ENCODE measurements at regions not wholly inside any gene's neighbourhood (a gene's known extent, or its start where the extent isn't known, plus 50 kb on each side); places are given as distances from the start of the nearest gene placed in this dataset.

- Histone ChIP-seq H3K4me1 (no peaks in the 10 kb centered on the region), H3K27ac (no peak overlapping the region), H3K4me3 (no peak overlapping the region), H3K36me3 (no peaks in the 10 kb centered on the region), H3K27me3 (no peaks in the 10 kb centered on the region), H3K9me3 (peaks cover 0 to 20% (median 4%) of the 10 kb centered on the region in 12 donors)
- intact Hi-C loops (cut with DNase I), result no loop called here
- no peak for ATAC-seq
- TF ChIP-seq CTCF (IDR thresholded peaks at IDR 0.05), result no peak
- TF ChIP-seq POLR2A (IDR thresholded peaks at IDR 0.05), result no peak
- DNase-seq, result no peak
- WGBS, 4 donors, result 87 to 92% (median 88%) methylated on average over 5 of the region's 5 CpGs
These were observed 110.5 kb upstream of the TBL1XR1 start for GRCh38 chr3:177307826-177308225.

GRCh38 chr3:177308286-177308685 is 111.0 kb upstream of the TBL1XR1 start:
- no peaks in the 10 kb centered on the region for H3K36me3 ChIP-seq
- no peaks in the 10 kb centered on the region for H3K4me1 ChIP-seq
- ATAC-seq, result no peak
- 83 to 88% (median 88%) methylated on average over 5 of the region's 5 CpGs for WGBS, 4 donors
- no peak overlapping the region for H3K4me3 ChIP-seq
- no peak for DNase-seq
- peaks cover 0 to 20% (median 4%) of the 10 kb centered on the region in 12 donors for H3K9me3 ChIP-seq
- intact Hi-C loops (cut with DNase I), result no loop called here
- TF ChIP-seq POLR2A (IDR thresholded peaks at IDR 0.05), result no peak
- TF ChIP-seq CTCF (IDR thresholded peaks at IDR 0.05), result no peak
- no peaks in the 10 kb centered on the region for H3K27me3 ChIP-seq
- H3K27ac ChIP-seq, result no peak overlapping the region

GRCh38 chr3:177308911-177309310 is 111.6 kb upstream of the TBL1XR1 start:
- Histone ChIP-seq H3K36me3 (no peaks in the 10 kb centered on the region), H3K27me3 (no peaks in the 10 kb centered on the region), H3K4me3 (no peak overlapping the region), H3K27ac (no peak overlapping the region), H3K4me1 (no peaks in the 10 kb centered on the region), H3K9me3 (peaks cover 0 to 20% (median 4%) of the 10 kb centered on the region in 12 donors)
- no peak for TF ChIP-seq CTCF (IDR thresholded peaks at IDR 0.05)
- TF ChIP-seq POLR2A (IDR thresholded peaks at IDR 0.05), result no peak
- DNase-seq (no peak), ATAC-seq (no peak)
- intact Hi-C loops (cut with DNase I), result no loop called here
- 80 to 97% (median 89%) methylated on average over 3 of the region's 3 CpGs for WGBS, 4 donors

GRCh38 chr3:177312491-177312890 is 115.2 kb upstream of the TBL1XR1 start:
- ATAC-seq (no peak), DNase-seq (no peak)
- H3K4me3 ChIP-seq, result no peak overlapping the region
- 95 to 98% (median 96%) methylated on average over 5 of the region's 5 CpGs for WGBS, 4 donors
- TF ChIP-seq POLR2A (IDR thresholded peaks at IDR 0.05) (no peak), CTCF (IDR thresholded peaks at IDR 0.05) (no peak)
- intact Hi-C loops (cut with DNase I), result no loop called here
- no peaks in the 10 kb centered on the region for H3K36me3 ChIP-seq
- H3K27ac ChIP-seq, result no peak overlapping the region
- no peaks in the 10 kb centered on the region for H3K27me3 ChIP-seq
- no peaks in the 10 kb centered on the region for H3K4me1 ChIP-seq
- peaks cover 0 to 23% (median 4%) of the 10 kb centered on the region in 12 donors for H3K9me3 ChIP-seq

All from heart left ventricle (tissue), 16 donors.